ENCODE measurements at regions not wholly inside any gene's neighbourhood (a gene's known extent, or its start where the extent isn't known, plus 50 kb on each side); places are given as distances from the start of the nearest gene placed in this dataset.
"Not testable (repeated sequence)": the region's sequence is repeated elsewhere in the genome, so short reads cannot be mapped to it uniquely, and the experiment has no call there.

DNA sequence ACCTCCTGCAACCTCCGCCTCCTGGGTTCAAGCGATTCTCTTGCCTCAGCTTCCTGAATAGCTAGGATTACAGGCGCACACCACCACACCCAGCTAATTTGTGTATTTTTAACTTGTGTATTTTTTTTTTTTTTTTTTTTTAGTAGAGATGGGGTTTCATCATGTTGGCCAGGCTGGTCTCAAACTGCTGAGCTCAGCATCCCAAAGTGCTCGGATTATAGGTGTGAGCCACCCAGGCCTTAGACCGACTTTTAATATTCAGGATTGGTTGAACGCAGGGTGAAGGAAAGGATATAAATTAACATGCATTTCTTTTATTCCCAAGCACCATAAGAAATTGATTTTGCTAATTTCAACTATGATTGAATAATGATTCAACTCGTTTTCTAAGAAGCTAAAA lies 798.6 kb downstream of the GATA3 start:
- H3K36me3 ChIP-seq (ENCODE audit: control insufficient read depth in 1 of 2, insufficient read depth in 2 of 2, low read length in 2 of 2): no peaks in the 10 kb centered on the region
- peaks cover 0 to 20% of the 10 kb centered on the region in 2 experiments; a peak in 3 of 4 replicates for H3K9me3 ChIP-seq (ENCODE audit: control insufficient read depth in 1 of 2, insufficient read depth in 1 of 2, low read depth in 1 of 2, low read length in 2 of 2)
- ATAC-seq (no peak), DNase-seq (ENCODE audit: low read depth, low spot score) (no peak)
- no peaks in the 10 kb centered on the region for H4K20me1 ChIP-seq (ENCODE audit: insufficient read depth)
- H2AFZ ChIP-seq (ENCODE audit: low read depth, low read length, poor library complexity, severe bottlenecking): no peak overlapping the region
- no peaks in the 10 kb centered on the region for H3K4me1 ChIP-seq (ENCODE audit: control insufficient read depth in 1 of 2, insufficient read depth in 2 of 2, low read length in 2 of 2)
- intact Hi-C loops (cut with micrococcal nuclease): no loop called here
- H3K27ac ChIP-seq (ENCODE audit: low read depth, low read length): no peak overlapping the region
- H3K79me2 ChIP-seq (ENCODE audit: insufficient read depth, low read length): no peaks in the 10 kb centered on the region
- no peak for TF ChIP-seq EZH2 (IDR thresholded peaks at IDR 0.05)
- TF ChIP-seq, protein P1, sequence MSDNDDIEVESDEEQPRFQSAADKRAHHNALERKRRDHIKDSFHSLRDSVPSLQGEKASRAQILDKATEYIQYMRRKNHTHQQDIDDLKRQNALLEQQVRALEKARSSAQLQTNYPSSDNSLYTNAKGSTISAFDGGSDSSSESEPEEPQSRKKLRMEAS (IDR thresholded peaks at IDR 0.05): no peak
- TF ChIP-seq FOSL1 (IDR thresholded peaks at IDR 0.05; ENCODE audit: low read depth): no peak
- no peak for TF ChIP-seq CBX3 (IDR thresholded peaks at IDR 0.05; ENCODE audit: low read depth)
- no peak for TF ChIP-seq YY1 (IDR thresholded peaks at IDR 0.05; ENCODE audit: extremely low read depth, insufficient replicate concordance, low read depth, low read length)
- TF ChIP-seq, protein P2, sequence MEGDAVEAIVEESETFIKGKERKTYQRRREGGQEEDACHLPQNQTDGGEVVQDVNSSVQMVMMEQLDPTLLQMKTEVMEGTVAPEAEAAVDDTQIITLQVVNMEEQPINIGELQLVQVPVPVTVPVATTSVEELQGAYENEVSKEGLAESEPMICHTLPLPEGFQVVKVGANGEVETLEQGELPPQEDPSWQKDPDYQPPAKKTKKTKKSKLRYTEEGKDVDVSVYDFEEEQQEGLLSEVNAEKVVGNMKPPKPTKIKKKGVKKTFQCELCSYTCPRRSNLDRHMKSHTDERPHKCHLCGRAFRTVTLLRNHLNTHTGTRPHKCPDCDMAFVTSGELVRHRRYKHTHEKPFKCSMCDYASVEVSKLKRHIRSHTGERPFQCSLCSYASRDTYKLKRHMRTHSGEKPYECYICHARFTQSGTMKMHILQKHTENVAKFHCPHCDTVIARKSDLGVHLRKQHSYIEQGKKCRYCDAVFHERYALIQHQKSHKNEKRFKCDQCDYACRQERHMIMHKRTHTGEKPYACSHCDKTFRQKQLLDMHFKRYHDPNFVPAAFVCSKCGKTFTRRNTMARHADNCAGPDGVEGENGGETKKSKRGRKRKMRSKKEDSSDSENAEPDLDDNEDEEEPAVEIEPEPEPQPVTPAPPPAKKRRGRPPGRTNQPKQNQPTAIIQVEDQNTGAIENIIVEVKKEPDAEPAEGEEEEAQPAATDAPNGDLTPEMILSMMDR (IDR thresholded peaks at IDR 0.05 in 2 of 3, conservative IDR thresholded peaks at IDR 0.05 in 1 of 3; ENCODE audit: borderline replicate concordance in 1 of 3, insufficient read depth in 1 of 3, low read depth in 2 of 3, low read length in 2 of 3): no peak
- TF ChIP-seq TCF7L2 (IDR thresholded peaks at IDR 0.05; ENCODE audit: borderline replicate concordance, extremely low read depth, insufficient read depth, insufficient read length): no peak
- TF ChIP-seq ELF1 (IDR thresholded peaks at IDR 0.05; ENCODE audit: borderline replicate concordance, low read depth): no peak
- no peak for TF ChIP-seq ZNF274 (IDR thresholded peaks at IDR 0.05; ENCODE audit: low read depth, low read length)
- no peak for TF ChIP-seq CEBPB (IDR thresholded peaks at IDR 0.05; ENCODE audit: low read depth)
- no peak for TF ChIP-seq ATF3 (IDR thresholded peaks at IDR 0.05)
- no peak for TF ChIP-seq JUND (IDR thresholded peaks at IDR 0.05)
- no peak for TF ChIP-seq REST (IDR thresholded peaks at IDR 0.05; ENCODE audit: low read depth)
- TF ChIP-seq POLR2AphosphoS5 (IDR thresholded peaks at IDR 0.05; ENCODE audit: low read depth, low read length): no peak
- ChIA-PET POLR2A (no interaction called here), CTCF (no interaction called here), RAD21 (ENCODE audit: low non-redundant PET in 1 of 2, low total read pairs in 2 of 2, uncharacterized antibody in 2 of 2, unreplicated experiment in 2 of 2) (no interaction called here)
- H3K4me3 ChIP-seq (replicated peaks in 1 of 2; ENCODE audit: low read depth in 1 of 2, low read length in 2 of 2): no peak overlapping the region
- H3K9me2 ChIP-seq (ENCODE audit: insufficient read depth): no peaks in the 10 kb centered on the region
- H3K9ac ChIP-seq (ENCODE audit: low read length): no peak overlapping the region
- no peak overlapping the region for H3K4me2 ChIP-seq (ENCODE audit: low read length)
- H3K27me3 ChIP-seq (ENCODE audit: insufficient read depth, low read length): no peaks in the 10 kb centered on the region
- BruUV-seq (replicated peaks): no TSS peak

DNA sequence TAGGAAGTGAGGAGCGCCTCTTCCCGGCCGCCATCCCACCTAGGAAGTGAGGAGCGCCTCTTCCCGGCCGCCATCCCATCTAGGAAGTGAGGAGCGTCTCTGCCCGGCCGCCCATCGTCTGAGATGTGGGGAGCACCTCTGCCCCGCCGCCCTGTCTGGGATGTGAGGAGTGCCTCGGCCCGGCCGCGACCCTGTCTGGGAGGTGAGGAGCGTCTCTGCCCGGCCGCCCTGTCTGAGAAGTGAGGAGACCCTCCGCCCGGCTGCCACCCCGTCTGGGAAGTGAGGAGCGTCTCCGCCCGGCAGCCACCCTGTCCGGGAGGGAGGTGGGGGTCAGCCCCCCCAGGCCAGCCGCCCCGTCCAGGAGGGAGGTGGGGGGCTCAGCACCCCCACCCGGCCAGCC lies 814.4 kb downstream of the GATA3 start:
- DNase-seq (ENCODE audit: low read depth, low spot score); H3K9ac ChIP-seq (ENCODE audit: low read length); H3K36me3 ChIP-seq (ENCODE audit: control insufficient read depth in 1 of 2, insufficient read depth in 2 of 2, low read length in 2 of 2); H3K9me2 ChIP-seq (ENCODE audit: insufficient read depth); H3K4me2 ChIP-seq (ENCODE audit: low read length); ATAC-seq; intact Hi-C loops (cut with micrococcal nuclease); CTCF ChIA-PET; H2AFZ ChIP-seq (ENCODE audit: low read depth, low read length, poor library complexity, severe bottlenecking); BruUV-seq (replicated peaks); H3K4me1 ChIP-seq (ENCODE audit: control insufficient read depth in 1 of 2, insufficient read depth in 2 of 2, low read length in 2 of 2); H3K4me3 ChIP-seq (replicated peaks in 1 of 2; ENCODE audit: low read depth in 1 of 2, low read length in 2 of 2); POLR2A ChIA-PET; RAD21 ChIA-PET (ENCODE audit: low non-redundant PET in 1 of 2, low total read pairs in 2 of 2, uncharacterized antibody in 2 of 2, unreplicated experiment in 2 of 2); H3K79me2 ChIP-seq (ENCODE audit: insufficient read depth, low read length); H4K20me1 ChIP-seq (ENCODE audit: insufficient read depth); H3K27me3 ChIP-seq (ENCODE audit: insufficient read depth, low read length); H3K27ac ChIP-seq (ENCODE audit: low read depth, low read length): not testable (repeated sequence)
- H3K9me3 ChIP-seq (ENCODE audit: control insufficient read depth in 1 of 2, insufficient read depth in 1 of 2, low read depth in 1 of 2, low read length in 2 of 2): peaks cover 5 to 15% of the 10 kb centered on the region in 2 experiments; a peak in 2 of 4 replicates

Measured in HCT116 (cell line).